GM12892 (cell line): ENCODE measurements at regions not wholly inside any gene's neighbourhood (a gene's known extent, or its start where the extent isn't known, plus 50 kb on each side); places are given as distances from the start of the nearest gene placed in this dataset.

Experiments used
- POLR2A ChIP-seq: IDR thresholded peaks from 2 replicates; pipeline ENCODE4 v1.6.1; 2011; ENCODE audit warnings: low read depth, low read length, control low read depth
- POLR2AphosphoS5 ChIP-seq: IDR thresholded peaks from 2 replicates; pipeline ENCODE4 v1.6.1; 2011; ENCODE audit warnings: low read depth, low read length, control low read depth

- TF ChIP-seq POLR2A (no peak), POLR2AphosphoS5 (no peak)
Measured at GRCh38 chr18:6652098-6652497, 77.4 kb upstream of the ARHGAP28 start.
